Effector memory CD4-positive, alpha-beta T cell (primary cell): ENCODE measurements at regions not wholly inside any gene's neighbourhood (a gene's known extent, or its start where the extent isn't known, plus 50 kb on each side); places are given as distances from the start of the nearest gene placed in this dataset.

Experiments
- DNase-seq, 3 donors: peaks; one replicate each; pipeline ENCODE4 v3.0.0-alpha.2; 2020
- H3K27ac ChIP-seq: 2 replicates; pipeline ENCODE4 v1.7.0; 2013; ENCODE audit warnings: mild to moderate bottlenecking, low read length, moderate library complexity; ENCODE audit not compliant: insufficient read depth, poor library complexity, severe bottlenecking
- H3K27me3 ChIP-seq: replicated peaks from 2 replicates; pipeline ENCODE4 v1.7.0; 2013; ENCODE audit warnings: mild to moderate bottlenecking, low read length; ENCODE audit not compliant: insufficient read depth, control insufficient read depth, poor library complexity, severe bottlenecking
- H3K36me3 ChIP-seq: 2 replicates; pipeline ENCODE4 v1.7.0; 2013; ENCODE audit warnings: mild to moderate bottlenecking, low read length, moderate library complexity; ENCODE audit not compliant: control insufficient read depth, insufficient read depth
- H3K4me1 ChIP-seq: 2 replicates; pipeline ENCODE4 v1.7.0; 2013; ENCODE audit warnings: low read length, mild to moderate bottlenecking; ENCODE audit not compliant: control insufficient read depth, insufficient read depth, poor library complexity, severe bottlenecking
- H3K4me3 ChIP-seq: 2 replicates; pipeline ENCODE4 v1.7.0; 2013; ENCODE audit warnings: low read length, low read depth, mild to moderate bottlenecking; ENCODE audit not compliant: insufficient read depth, poor library complexity, severe bottlenecking
- H3K9me3 ChIP-seq: 2 replicates; pipeline ENCODE4 v1.7.0; 2013; ENCODE audit warnings: mild to moderate bottlenecking, low read length, moderate library complexity; ENCODE audit not compliant: control insufficient read depth

DNA sequence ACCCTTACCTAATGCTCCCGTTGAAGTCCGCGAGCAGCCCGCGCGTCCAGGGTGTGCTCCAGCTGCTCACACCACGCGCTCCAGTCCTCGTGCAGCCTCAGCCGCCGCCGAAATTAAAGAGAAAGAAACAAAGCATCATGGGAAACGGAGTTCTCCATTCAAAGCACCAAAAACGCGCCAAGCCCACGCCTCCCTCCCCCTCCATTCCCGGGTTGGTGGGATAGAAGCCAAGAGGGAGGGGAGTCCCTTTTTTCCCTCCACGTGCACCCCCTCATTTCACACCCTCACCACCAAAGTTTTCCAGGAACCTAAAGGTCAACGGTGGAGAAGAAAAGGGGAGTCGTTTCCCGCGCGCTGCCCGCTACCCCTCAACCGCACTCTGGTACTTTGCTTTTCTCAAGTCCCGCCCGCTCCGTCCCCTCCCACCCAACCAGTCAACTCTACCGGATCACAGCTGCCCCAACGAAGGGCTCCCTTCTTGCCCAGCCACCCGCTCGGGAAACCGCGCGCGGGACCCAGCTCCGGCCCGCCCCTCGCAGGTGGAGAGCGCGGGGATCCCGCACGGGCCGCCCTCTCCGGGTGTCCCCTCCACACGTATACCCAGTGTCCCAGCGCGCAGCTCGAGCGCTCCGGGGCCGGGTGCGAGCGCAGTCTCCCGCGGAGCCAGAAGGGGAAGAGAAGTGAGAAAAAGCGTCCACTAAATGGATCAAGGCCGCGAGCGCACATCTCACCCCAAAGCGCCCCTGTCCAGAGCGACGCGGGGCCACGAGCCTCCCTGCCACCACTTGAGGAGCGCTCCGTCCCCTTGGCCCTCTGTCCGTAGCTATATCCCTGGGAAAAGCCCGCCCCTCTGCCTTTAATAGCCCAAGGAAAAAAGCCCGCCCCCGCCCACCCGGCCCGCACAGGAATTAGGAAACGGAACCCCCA, 65.1 kb upstream of the CCDC160 start:
- Histone ChIP-seq H3K36me3 (no peaks in the 10 kb centered on the region), H3K4me3 (peak overlapping the region; percentile 62), H3K27me3 (peaks cover 3% of the 10 kb centered on the region), H3K27ac (no peak overlapping the region), H3K4me1 (peaks cover 7% of the 10 kb centered on the region), H3K9me3 (no peaks in the 10 kb centered on the region)
- DNase-seq, result no peak

DNA sequence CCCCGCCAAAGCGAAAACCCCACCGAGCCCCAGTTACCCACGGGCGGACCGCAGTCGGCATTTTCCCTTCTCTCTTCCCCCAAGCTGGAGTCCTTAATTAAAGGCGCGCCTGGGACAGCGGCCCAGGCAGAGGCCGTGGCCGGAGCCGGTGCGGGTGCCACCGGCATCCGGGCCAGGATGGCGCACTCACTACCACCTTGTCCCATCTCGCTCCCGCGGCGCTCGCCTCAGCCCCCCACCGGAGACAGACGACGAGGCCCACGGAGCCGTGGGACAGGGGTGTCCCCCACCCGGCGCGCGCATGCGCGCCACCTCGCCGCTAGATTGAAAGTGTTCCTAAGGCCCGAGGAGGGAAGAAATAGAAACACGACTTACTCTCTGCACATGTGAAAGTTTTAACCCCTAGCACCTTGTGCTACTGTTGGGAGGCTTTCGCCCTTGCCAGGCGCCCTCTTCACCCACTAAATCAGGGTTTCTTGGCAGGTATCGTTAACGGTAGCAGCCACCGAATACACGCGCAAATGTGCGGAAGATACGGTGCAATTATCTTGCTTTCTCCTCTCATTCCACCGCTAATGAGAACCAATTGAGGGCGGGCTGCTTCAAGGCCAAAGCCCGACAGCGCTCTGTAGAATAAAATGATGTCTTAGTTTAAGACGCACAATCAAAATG, 64.3 kb upstream of the CCDC160 start:
- DNase-seq, result no peak

DNA sequence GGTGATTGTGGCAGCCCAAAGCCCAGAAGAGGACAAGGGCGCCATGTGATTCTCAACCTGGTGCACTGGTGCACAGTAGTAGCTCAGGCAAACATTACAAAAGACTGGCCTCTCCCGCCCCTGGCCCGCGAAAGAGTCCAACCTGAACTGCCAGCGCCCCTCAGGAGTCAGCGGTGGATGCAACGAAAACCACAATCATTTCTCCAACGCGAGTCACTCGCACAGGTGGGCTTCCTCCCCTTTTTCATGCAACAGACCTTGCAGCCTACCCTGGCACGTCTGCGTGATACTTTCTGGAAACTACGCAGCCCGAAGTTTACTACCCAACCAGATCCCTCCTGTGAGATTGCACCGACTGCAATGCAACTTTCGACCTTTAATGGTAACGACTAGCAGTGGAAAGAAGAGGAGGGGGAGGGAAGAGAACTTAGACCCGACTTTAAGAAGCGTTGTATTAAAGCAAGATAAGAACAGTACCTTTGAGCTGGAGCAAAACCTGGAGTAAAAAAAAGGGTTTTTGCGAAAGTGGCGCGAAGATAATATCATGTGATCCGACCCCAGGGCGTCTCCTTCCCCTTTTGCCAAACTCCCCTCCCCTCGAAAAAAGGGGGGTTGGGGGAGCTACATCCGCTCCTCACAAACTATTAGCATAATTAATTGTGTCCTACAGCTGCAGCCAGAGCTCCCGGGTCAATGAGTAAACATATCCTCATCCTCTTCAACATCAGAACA, 63.3 kb upstream of the CCDC160 start:
- no peak for DNase-seq
- H3K4me1 ChIP-seq, result peaks cover 7% of the 10 kb centered on the region
- H3K27me3 ChIP-seq, result peaks cover 3% of the 10 kb centered on the region
- H3K4me3 ChIP-seq, result peak overlapping the region; percentile 49
- H3K27ac ChIP-seq, result no peak overlapping the region
- H3K9me3 ChIP-seq, result no peaks in the 10 kb centered on the region
- no peaks in the 10 kb centered on the region for H3K36me3 ChIP-seq

More for the DNA sequence above, 64.3 kb upstream of the CCDC160 start:
- Histone ChIP-seq H3K36me3 (no peaks in the 10 kb centered on the region), H3K9me3 (no peaks in the 10 kb centered on the region), H3K4me3 (peak overlapping the region; percentile 62), H3K4me1 (peaks cover 7% of the 10 kb centered on the region), H3K27me3 (peaks cover 3% of the 10 kb centered on the region), H3K27ac (no peak overlapping the region)

DNA sequence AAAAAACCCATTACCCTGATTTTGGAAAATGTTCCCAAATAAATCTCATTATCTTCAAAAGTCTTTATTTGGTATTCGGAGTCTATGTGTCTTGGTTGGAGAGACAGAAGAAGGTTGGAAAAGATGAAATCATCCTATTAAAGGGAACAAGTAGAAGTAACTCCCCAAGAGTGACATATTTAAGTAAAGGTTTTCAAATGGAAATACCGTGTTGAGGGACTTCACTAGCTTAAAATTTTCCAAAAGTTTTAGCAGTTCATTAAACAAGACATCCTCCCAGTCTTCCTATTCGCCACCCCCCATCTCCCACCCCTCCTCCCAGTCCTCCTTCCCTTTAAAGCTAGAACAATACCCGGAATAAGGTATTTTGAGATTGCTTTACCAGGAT, 62.7 kb upstream of the CCDC160 start:
- H3K4me1 ChIP-seq, result peaks cover 7% of the 10 kb centered on the region
- H3K27ac ChIP-seq, result no peak overlapping the region
- H3K9me3 ChIP-seq, result no peaks in the 10 kb centered on the region
- H3K4me3 ChIP-seq, result no peak overlapping the region
- no peak for DNase-seq
- no peaks in the 10 kb centered on the region for H3K36me3 ChIP-seq
- H3K27me3 ChIP-seq, result peaks cover 3% of the 10 kb centered on the region

DNA sequence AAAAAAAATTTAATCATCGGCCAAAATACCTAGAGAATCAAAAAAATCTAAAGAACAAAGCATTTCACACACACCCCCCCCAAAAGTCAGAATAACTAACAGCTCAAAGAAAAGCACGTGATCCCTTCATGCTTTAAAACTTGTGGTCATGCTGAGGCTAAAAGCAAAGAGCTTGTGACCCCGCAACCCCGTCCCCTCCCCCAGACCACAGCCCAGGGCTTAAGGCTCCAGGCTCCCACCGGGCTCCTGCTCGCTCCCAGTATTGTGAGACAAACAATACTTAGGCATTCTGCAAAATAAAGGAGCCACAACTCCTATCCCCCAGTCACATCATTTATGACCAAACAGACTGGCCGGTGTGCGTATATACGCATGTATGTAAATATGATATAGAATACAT, 62.1 kb upstream of the CCDC160 start:
- Histone ChIP-seq H3K4me1 (peaks cover 7% of the 10 kb centered on the region), H3K9me3 (no peaks in the 10 kb centered on the region), H3K27ac (no peak overlapping the region), H3K27me3 (peaks cover 3% of the 10 kb centered on the region), H3K36me3 (no peaks in the 10 kb centered on the region), H3K4me3 (no peak overlapping the region)
- DNase-seq, result no peak

DNA sequence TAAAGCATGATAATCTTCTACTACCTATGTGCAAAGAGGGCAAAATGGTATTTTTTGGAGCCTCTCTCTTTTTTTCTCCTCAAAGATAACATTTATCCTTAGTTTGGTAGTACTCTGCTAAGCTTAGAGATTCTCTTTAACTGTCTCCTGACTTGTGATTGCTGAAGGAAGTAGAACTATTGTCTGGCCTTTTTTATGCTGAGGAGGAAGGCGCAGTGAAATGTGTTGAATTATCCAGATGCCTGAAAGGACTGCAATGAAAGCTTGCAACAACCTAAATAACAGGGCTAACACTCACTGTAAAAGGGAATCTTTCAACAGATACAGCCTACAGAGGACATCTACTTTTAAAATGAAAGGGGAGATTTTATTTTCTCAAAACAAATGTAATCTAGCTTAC, 59.5 kb upstream of the CCDC160 start:
- DNase-seq, result no peak
- Histone ChIP-seq H3K36me3 (no peaks in the 10 kb centered on the region), H3K9me3 (no peaks in the 10 kb centered on the region), H3K27ac (no peak overlapping the region), H3K4me1 (peaks cover 7% of the 10 kb centered on the region), H3K4me3 (no peak overlapping the region), H3K27me3 (peaks cover 3% of the 10 kb centered on the region)

DNA sequence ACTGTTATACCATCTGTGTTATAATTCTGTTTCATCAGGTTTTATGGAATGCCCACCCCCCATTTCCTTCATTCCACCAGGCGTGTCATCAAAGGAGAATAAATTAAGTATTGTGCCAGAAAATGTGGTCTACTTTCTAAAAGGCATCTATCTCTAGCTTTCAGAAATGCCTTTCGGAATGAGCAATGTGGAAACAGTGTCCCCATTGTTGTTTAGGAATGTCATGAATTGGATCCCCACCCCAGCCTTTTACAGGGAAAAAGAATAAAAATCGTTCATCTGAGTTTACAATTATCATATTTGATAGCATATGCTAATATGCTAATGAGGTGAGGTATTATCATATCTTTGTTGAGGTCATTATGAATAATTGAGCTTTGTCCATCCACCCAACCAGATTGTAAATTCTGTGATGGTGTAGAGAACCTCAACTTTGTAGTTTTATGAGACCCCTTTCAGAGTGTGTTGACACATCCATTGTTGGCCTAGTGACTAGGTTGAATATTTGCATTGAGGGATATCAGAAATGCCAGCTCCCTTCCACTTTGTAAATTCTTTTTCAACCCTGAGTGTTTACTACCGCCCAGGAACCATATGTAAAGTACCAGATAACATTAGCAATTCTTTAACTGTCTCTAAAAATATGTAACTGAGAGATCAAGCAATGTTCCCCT, 56.2 kb upstream of the CCDC160 start:
- H3K4me3 ChIP-seq, result no peak overlapping the region
- H3K36me3 ChIP-seq, result no peaks in the 10 kb centered on the region

DNA sequence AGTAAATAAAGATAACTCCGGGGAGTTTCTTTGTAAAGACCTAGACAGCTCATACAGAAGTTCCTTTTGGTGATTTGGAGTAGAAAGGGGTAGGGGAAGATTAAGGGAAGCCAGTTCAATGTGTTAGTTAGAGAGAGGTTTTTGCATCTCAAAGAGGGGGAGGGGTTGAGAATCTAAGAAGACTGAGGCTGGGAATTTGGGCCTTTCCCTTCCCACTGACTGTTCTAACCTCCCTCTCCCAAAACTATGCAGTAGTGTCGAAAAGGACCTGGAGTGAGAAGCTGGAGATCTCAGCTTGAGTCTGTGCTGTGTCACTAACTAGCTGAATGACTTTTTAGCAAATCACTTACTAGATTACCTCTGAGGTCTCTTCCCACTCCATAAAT, 55.7 kb upstream of the CCDC160 start:
- peaks cover 10% of the 10 kb centered on the region for H3K4me1 ChIP-seq
- DNase-seq, result no peak
- no peaks in the 10 kb centered on the region for H3K27me3 ChIP-seq
- H3K4me3 ChIP-seq, result no peak overlapping the region
- no peak overlapping the region for H3K27ac ChIP-seq
- no peaks in the 10 kb centered on the region for H3K9me3 ChIP-seq
- H3K36me3 ChIP-seq, result no peaks in the 10 kb centered on the region

More for the DNA sequence above, 56.2 kb upstream of the CCDC160 start:
- no peaks in the 10 kb centered on the region for H3K9me3 ChIP-seq
- no peak overlapping the region for H3K27ac ChIP-seq
- DNase-seq, result no peak
- H3K4me1 ChIP-seq, result peaks cover 6% of the 10 kb centered on the region
- H3K27me3 ChIP-seq, result no peaks in the 10 kb centered on the region

DNA sequence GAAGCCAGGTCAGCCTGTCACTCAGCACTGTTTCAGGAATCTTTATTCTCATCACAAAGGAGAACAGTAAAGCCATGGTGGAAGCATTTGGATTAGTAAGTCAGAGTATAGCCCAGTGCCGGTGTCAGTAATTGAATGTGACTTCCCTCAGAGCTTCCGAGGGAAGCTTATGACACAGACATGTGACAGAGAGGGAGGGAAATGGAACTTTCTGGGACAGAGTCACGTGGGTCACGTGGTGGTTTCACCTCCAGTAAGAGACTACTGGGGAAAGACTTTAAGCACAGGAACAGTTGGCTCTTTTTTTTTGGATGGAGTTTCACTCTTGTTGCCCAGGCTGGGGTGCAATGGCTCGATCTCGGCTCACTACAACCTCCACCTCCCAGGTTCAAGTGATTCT, 53.3 kb upstream of the CCDC160 start:
- H3K4me1 ChIP-seq, result peaks cover 19% of the 10 kb centered on the region
- no peaks in the 10 kb centered on the region for H3K36me3 ChIP-seq
- DNase-seq, result no peak
- no peaks in the 10 kb centered on the region for H3K27me3 ChIP-seq
- H3K9me3 ChIP-seq, result no peaks in the 10 kb centered on the region
- H3K27ac ChIP-seq, result no peak overlapping the region
- no peak overlapping the region for H3K4me3 ChIP-seq
